Neutrophil (primary cell): ENCODE measurements at regions not wholly inside any gene's neighbourhood (a gene's known extent, or its start where the extent isn't known, plus 50 kb on each side); places are given as distances from the start of the nearest gene placed in this dataset.
"Not testable (repeated sequence)": the region's sequence is repeated elsewhere in the genome, so short reads cannot be mapped to it uniquely, and the experiment has no call there.

Source experiments
- H3K27ac ChIP-seq: fragments of 200-600 bp; sonication (generic); 2 replicates; pipeline ENCODE4 v1.5.1; 2016; ENCODE audit warnings: mild to moderate bottlenecking, moderate library complexity
- H3K27me3 ChIP-seq: fragments of 200-600 bp; sonication (generic); 2 replicates; pipeline ENCODE4 v1.6.0; 2016; ENCODE audit warnings: mild to moderate bottlenecking
- H3K36me3 ChIP-seq: fragments of 200-600 bp; sonication (generic); 2 replicates; pipeline ENCODE4 v1.5.1; 2017
- H3K4me1 ChIP-seq, 2 experiments: fragments of 200-600 bp in 1 of 2; sonication (generic) in 1 of 2; 1 replicate in 1 of 2; 2 replicates in 1 of 2; pipeline versions ENCODE4 v1.5.1 to v1.6.1; 2013 to 2016; ENCODE audit warnings: low read depth in 1 of 2, low read length in 1 of 2, mild to moderate bottlenecking in 1 of 2, moderate library complexity in 1 of 2; ENCODE audit not compliant: control insufficient read depth in 1 of 2, insufficient read depth in 1 of 2
- H3K4me3 ChIP-seq, 2 experiments: fragments of 200-600 bp in 1 of 2; sonication (generic) in 1 of 2; 1 replicate in 1 of 2; 2 replicates in 1 of 2; pipeline ENCODE4 v1.5.1; 2013 to 2016; ENCODE audit warnings: low read depth in 1 of 2, low read length in 1 of 2, mild to moderate bottlenecking in 1 of 2, moderate library complexity in 1 of 2
- H3K9me3 ChIP-seq: fragments of 200-600 bp; sonication (generic); 2 replicates; pipeline ENCODE4 v1.5.1; 2016
- CTCF ChIP-seq: fragments of 200-600 bp; sonication (generic); IDR thresholded peaks from 2 replicates; pipeline ENCODE4 v1.5.1; 2016; ENCODE audit warnings: antibody characterized with exemption

GRCh38 chr1:55437692-55438091 lies 222.5 kb upstream of the USP24 start:
- no peaks in the 10 kb centered on the region for H3K4me1 ChIP-seq
- no peaks in the 10 kb centered on the region for H3K9me3 ChIP-seq
- H3K27me3 ChIP-seq, result no peaks in the 10 kb centered on the region
- no peak overlapping the region for H3K4me3 ChIP-seq
- TF ChIP-seq CTCF, result no peak
- H3K36me3 ChIP-seq, result no peaks in the 10 kb centered on the region
- no peak overlapping the region for H3K27ac ChIP-seq

- H3K4me1 ChIP-seq, H3K4me3 ChIP-seq, H3K27me3 ChIP-seq, H3K27ac ChIP-seq, H3K36me3 ChIP-seq, H3K9me3 ChIP-seq: not testable (repeated sequence)
These were observed 215.6 kb upstream of the USP24 start for GRCh38 chr1:55430720-55431119.

GRCh38 chr1:55430206-55430605 lies 215.0 kb upstream of the USP24 start:
- H3K27ac ChIP-seq, H3K4me1 ChIP-seq, H3K9me3 ChIP-seq, H3K4me3 ChIP-seq, H3K27me3 ChIP-seq, H3K36me3 ChIP-seq: not testable (repeated sequence)

GRCh38 chr1:55428944-55429931 lies 214.1 kb upstream of the USP24 start:
- H3K9me3 ChIP-seq, result no peaks in the 10 kb centered on the region
- no peaks in the 10 kb centered on the region for H3K36me3 ChIP-seq
- no peaks in the 10 kb centered on the region for H3K27me3 ChIP-seq
- H3K27ac ChIP-seq, result no peak overlapping the region
- no peak for TF ChIP-seq CTCF
- no peaks in the 10 kb centered on the region for H3K4me1 ChIP-seq
- no peak overlapping the region for H3K4me3 ChIP-seq

GRCh38 chr1:55428231-55428630 lies 213.1 kb upstream of the USP24 start:
- no peaks in the 10 kb centered on the region for H3K27me3 ChIP-seq
- H3K4me3 ChIP-seq, result no peak overlapping the region
- H3K9me3 ChIP-seq, result no peaks in the 10 kb centered on the region
- no peak overlapping the region for H3K27ac ChIP-seq
- no peaks in the 10 kb centered on the region for H3K4me1 ChIP-seq
- H3K36me3 ChIP-seq, result no peaks in the 10 kb centered on the region
- no peak for TF ChIP-seq CTCF

GRCh38 chr1:55427606-55428005 lies 212.4 kb upstream of the USP24 start:
- Histone ChIP-seq H3K4me1 (no peaks in the 10 kb centered on the region), H3K9me3 (no peaks in the 10 kb centered on the region), H3K27me3 (no peaks in the 10 kb centered on the region), H3K36me3 (no peaks in the 10 kb centered on the region), H3K27ac (no peak overlapping the region), H3K4me3 (no peak overlapping the region)
- no peak for TF ChIP-seq CTCF
